Nephron progenitor cell (in vitro differentiated cells): ENCODE measurements at regions not wholly inside any gene's neighbourhood (a gene's known extent, or its start where the extent isn't known, plus 50 kb on each side); places are given as distances from the start of the nearest gene placed in this dataset.

Experiments
- DNase-seq: peaks from one replicate; pipeline ENCODE4 v3.0.0; 2021
- H3K27ac Mint-ChIP-seq: 2 replicates; pipeline ENCODE4 v1.8.0; 2021; ENCODE audit warnings: mild to moderate bottlenecking, moderate library complexity, mixed read lengths
- H3K27me3 Mint-ChIP-seq: 2 replicates; pipeline ENCODE4 v1.8.0; 2021; ENCODE audit warnings: mild to moderate bottlenecking, low read depth, mixed read lengths; ENCODE audit not compliant: poor library complexity
- H3K36me3 Mint-ChIP-seq: 2 replicates; pipeline ENCODE4 v1.8.0; 2021; ENCODE audit warnings: low read depth, mixed read lengths
- H3K4me1 Mint-ChIP-seq: 2 replicates; pipeline ENCODE4 v1.8.0; 2021; ENCODE audit warnings: mixed read lengths
- H3K4me3 Mint-ChIP-seq: 2 replicates; pipeline ENCODE4 v1.8.0; 2021; ENCODE audit warnings: mild to moderate bottlenecking, moderate library complexity, mixed read lengths
- H3K9me3 Mint-ChIP-seq: 2 replicates; pipeline ENCODE4 v1.8.0; 2021; ENCODE audit warnings: mild to moderate bottlenecking, moderate library complexity, mixed read lengths
- CTCF ChIP-seq: fragments of 200-600 bp; sonication (generic); IDR thresholded peaks from 2 replicates; pipeline ENCODE4 v1.5.0; 2021; ENCODE audit warnings: antibody characterized with exemption

DNA sequence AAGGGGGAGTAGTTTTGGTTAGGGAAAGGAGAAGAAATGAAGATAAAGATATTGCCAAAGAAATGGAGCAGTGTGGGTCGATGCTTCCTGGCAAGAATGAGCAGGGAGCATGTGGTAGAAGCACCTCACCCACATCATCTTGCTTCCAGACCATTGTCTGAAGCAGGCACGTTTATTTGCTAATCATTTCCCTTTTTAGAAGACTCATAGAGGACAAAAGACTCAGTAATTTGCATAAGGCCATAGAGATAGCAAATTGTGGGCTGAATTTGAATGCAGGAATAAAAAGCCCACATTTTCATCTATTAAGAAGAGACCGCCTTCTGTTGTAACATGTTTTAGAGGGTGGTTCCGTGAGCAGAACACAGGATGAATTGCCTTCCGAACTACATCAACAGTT is 275.2 kb upstream of the FAT4 start:
- peaks cover 13% of the 10 kb centered on the region for H3K9me3 Mint-ChIP-seq
- no peaks in the 10 kb centered on the region for H3K36me3 Mint-ChIP-seq
- H3K27ac Mint-ChIP-seq = no peak overlapping the region
- H3K4me3 Mint-ChIP-seq = no peak overlapping the region
- no peak for DNase-seq
- H3K4me1 Mint-ChIP-seq = peaks cover 4% of the 10 kb centered on the region
- no peak for TF ChIP-seq CTCF
- H3K27me3 Mint-ChIP-seq = no peaks in the 10 kb centered on the region

DNA sequence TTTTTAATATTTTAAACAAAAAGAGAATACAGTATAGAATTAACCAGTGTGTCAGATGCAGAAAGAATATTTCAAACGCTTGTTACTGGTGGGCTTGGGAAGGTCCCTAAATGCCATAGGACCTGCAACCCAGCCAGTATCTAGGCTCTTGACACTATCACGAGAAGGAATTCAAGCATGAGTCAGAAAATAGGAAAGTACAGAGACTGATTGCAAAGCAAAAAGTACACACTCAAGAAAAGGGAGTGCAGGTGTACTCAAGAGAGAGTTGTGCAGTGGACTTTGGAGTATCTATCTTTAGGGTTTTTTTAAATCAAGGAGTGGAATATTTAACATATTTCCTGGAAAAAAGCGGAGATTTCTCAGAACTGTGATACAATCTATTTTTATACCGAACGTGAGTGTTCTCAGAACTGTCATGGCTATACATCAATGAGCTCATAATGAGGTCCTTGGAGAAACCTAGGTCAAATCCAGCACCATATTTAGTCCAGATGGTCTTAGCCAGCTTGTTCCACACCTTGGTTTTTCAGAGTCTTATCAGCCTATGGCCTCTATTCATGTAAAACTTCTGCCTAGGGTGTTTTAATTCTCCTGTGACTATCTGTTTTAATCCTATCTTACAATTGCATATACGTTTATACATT is 291.8 kb upstream of the FAT4 start:
- H3K27ac Mint-ChIP-seq = no peak overlapping the region
- peaks cover 19% of the 10 kb centered on the region for H3K9me3 Mint-ChIP-seq
- no peak overlapping the region for H3K4me3 Mint-ChIP-seq
- TF ChIP-seq CTCF = no peak
- peaks cover 3% of the 10 kb centered on the region for H3K27me3 Mint-ChIP-seq
- peaks cover 5% of the 10 kb centered on the region for H3K36me3 Mint-ChIP-seq
- DNase-seq = no peak
- H3K4me1 Mint-ChIP-seq = no peaks in the 10 kb centered on the region

- TF ChIP-seq CTCF = no peak
- no peak for DNase-seq
- peaks cover 3% of the 10 kb centered on the region for H3K27me3 Mint-ChIP-seq
- H3K27ac Mint-ChIP-seq = no peak overlapping the region
- peaks cover 19% of the 10 kb centered on the region for H3K9me3 Mint-ChIP-seq
- no peak overlapping the region for H3K4me3 Mint-ChIP-seq
- no peaks in the 10 kb centered on the region for H3K4me1 Mint-ChIP-seq
- H3K36me3 Mint-ChIP-seq = peaks cover 5% of the 10 kb centered on the region
These were observed 293.6 kb upstream of the FAT4 start for GRCh38 chr4:125021189-125021588.

GRCh38 chr4:125020089-125021034 is 294.4 kb upstream of the FAT4 start:
- Mint-ChIP-seq H3K4me3 (no peak overlapping the region), H3K36me3 (peaks cover 5% of the 10 kb centered on the region), H3K27ac (no peak overlapping the region), H3K27me3 (peaks cover 3% of the 10 kb centered on the region), H3K9me3 (peaks cover 19% of the 10 kb centered on the region), H3K4me1 (peaks cover 4% of the 10 kb centered on the region)
- DNase-seq = no peak
- TF ChIP-seq CTCF = no peak

GRCh38 chr4:125016892-125017299 is 297.9 kb upstream of the FAT4 start:
- H3K4me1 Mint-ChIP-seq = peaks cover 4% of the 10 kb centered on the region
- peaks cover 19% of the 10 kb centered on the region for H3K9me3 Mint-ChIP-seq
- H3K27me3 Mint-ChIP-seq = peaks cover 3% of the 10 kb centered on the region
- H3K4me3 Mint-ChIP-seq = no peak overlapping the region
- H3K27ac Mint-ChIP-seq = no peak overlapping the region
- TF ChIP-seq CTCF = no peak
- no peak for DNase-seq
- peaks cover 5% of the 10 kb centered on the region for H3K36me3 Mint-ChIP-seq
